Middle frontal gyrus (tissue), 1 donor: ENCODE measurements at regions not wholly inside any gene's neighbourhood (a gene's known extent, or its start where the extent isn't known, plus 50 kb on each side); places are given as distances from the start of the nearest gene placed in this dataset.

ENCODE experiments used
- DNase-seq: peaks from one replicate; pipeline ENCODE4 v3.0.0-alpha.2; 2015; ENCODE audit warnings: low spot score; ENCODE audit errors: extremely low spot score

DNA sequence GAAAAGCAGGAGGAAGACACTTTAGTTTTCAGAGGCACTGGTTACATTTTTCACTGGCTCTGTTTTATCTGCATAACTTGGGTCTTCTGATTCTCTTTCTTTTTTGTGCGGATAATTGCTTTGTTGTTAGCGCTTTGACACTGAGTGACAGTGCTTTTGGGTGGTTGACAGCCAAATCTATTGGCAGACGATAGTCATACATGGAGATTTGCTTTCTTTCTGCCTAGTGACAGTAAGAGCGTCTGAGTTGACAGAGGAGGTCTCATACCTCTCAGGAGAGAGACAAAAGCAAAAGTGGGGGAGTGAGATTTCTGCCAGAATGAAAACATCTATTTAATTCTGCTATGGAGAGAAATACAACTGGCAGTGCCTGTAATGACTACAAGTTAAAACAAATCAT is 2278.0 kb upstream of the WWC1 start:
- DNase-seq: no peak

DNA sequence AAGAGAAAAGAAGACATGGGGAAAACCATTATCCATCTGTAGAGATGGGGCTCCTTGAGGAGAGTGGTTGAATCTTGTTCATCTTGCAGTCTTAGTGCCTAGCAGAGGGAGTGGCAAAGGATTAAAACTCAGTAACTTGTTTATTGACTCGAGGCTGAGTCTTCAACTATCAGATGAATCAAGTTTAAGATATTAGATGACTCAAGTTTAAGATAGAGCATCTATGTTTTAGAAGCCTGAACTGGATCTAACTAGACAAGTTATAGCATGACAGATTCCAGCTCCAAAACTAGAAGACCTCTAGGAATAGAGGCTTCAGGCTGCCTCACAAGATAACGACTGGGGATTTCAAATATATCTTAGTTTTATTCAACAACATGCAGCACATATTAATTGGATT is 2277.2 kb upstream of the WWC1 start:
- no peak for DNase-seq

DNA sequence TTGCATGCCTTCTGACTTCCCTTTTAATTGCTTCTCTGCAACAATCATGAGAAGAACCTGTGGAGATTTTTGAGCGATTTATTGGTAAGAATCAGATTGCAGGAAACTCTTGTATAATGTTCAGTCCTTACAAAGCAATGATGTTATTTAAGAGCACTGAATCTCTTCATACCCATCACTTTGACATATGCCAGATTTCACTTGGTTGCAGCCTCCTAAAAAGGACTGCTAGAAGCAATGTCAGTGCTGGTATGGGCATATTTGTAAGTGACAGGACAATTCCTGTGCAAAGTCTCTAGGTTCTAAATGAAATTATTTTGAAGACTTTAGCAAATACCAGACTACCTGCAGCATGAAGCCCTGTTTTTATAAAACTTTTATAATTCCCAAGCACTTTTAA is 2272.7 kb upstream of the WWC1 start:
- DNase-seq: no peak

DNA sequence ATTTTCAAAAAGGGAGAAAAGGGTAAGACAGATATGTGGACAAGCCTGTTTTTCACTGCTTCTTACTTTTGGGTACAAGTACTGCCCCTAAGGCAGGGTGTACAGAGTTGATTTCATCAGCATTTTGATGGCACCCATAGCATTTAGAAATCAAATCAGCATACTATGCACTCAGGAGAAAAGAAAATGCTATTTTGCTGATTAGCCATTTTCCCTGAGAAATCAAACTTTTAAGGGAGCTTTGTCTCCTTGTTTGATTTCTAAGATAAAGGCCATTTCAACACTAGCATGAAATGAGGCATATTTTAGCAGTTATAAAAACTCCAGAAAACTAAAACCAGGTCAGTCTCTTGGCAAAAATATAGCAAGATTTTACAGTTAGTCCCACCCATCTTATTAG is 2269.4 kb upstream of the WWC1 start:
- no peak for DNase-seq

DNA sequence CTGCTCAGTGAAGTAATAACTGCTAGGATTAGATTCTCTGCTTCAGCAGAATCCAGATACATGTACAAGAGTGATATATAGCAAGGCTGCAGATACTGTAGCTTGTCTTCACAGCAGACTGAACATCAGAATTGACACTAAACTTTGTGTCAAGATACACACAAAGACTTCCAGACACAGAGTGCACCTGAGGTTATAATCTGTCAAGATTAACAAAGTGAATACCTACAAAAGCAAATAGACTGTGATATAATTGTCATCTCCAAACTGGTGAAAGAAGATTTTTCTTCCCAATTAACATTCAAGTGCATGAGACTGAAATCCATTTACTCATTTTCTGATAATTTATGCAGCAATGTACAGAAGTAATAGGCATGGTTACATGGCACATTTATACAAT is 2266.5 kb upstream of the WWC1 start:
- no peak for DNase-seq

DNA sequence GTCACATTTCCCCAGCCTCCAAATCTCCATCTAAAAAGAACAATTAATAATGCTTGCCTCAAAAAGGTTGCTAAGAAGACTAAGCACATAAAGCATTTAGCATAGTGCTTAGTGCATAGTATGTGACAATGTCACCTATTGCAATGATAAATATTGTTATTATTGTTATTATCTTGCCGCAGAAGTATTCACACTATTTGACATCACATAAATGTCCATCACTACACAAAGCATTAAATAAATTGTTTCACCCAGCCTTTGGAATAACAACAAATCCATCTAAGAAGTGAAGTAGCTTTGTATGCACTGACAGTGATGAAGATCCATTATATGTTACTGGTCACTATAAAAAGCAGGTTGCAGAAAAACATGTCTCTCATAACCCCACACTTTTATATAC is 2263.9 kb upstream of the WWC1 start:
- no peak for DNase-seq

DNA sequence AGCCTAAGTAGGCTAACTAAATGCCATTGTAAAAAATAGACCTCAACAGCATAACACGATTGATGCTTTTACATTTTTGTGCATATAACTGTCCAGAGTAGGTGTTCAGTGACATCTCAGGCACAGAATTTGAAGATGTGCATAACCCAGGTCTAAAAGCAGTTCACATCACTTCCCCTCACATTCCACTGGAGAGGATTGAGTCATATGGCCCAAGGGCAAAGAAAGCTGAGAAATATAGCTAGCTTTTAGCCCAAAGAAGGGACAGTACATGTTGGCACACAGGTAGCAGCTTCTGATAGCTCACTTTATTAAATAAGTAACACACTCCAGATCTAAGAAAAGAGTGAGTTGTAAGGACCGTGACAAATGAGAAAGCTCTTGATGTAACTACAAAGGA is 2259.5 kb upstream of the WWC1 start:
- no peak for DNase-seq

DNA sequence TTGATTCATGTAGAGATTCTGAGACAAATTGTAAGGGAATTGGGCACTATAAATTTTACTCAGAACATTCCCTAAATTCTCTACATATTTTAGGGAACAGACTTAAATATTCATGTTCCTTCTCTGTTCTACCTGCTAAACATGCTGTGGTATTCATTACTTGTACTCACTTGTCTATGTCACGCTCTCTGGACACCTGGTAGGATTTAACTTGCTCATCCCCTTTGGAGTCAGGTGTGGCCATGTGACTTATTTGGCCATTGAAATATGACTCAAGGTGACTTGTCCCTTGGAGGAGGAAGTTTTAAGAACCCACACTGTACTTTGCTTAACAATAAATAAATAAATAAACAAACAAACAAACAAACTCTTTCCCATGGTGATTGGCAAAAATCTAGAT is 2258.8 kb upstream of the WWC1 start:
- DNase-seq: no peak

DNA sequence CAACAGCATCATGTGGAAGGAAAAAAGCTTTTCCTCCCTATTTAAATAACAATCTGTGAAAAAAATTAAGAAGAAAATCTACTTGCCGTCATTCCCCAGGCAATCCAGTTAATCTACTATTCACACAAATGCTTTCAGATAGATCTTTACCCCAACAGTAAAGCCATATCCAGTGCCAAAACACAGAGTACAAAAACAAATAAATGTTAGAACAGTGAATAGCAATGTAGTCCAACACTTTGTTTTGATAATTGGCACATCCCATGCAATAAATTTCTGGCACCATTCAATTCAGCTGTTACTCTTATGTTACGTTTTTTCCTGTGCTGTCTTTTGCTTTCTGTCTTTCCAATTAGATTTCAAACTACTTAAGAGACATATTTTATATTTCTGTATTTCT is 2245.5 kb upstream of the WWC1 start:
- no peak for DNase-seq

DNA sequence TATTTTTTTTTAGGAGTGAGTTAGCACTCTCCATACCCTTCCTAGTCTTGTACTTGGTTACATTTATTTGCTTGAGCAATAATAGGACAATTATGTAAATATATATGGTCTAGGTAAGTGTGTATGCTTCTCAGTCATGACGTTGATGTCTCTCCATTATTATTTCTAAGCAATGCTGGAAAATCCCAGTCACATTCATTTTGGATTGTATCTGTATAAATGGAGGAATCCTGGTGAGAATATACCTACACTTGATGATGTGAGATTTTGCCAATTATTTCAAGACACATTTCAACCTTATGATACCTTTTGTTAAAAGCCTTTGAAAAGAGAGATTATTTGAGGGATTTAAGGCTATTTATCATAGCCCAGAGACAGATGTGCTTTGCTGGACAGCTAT is 2244.5 kb upstream of the WWC1 start:
- no peak for DNase-seq

DNA sequence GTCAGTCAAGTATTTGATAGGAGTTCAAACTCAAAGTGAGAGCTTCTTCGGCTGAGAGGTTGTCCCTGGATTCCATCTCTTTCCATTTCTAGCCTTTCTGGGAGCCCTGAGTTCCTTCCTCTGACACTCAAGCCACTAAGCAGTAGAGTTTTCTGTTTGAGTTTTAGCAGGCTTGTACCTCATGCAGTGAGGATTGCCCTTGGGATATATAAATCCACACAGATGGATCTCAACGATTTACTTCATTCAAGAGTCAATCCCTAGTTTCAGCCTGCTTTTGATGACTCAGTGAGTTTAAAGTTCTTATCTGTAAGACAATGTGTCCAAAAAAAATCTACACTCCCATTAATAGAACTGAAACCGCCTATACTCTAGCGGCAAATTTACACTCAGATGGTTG is 2240.9 kb upstream of the WWC1 start:
- no peak for DNase-seq

DNA sequence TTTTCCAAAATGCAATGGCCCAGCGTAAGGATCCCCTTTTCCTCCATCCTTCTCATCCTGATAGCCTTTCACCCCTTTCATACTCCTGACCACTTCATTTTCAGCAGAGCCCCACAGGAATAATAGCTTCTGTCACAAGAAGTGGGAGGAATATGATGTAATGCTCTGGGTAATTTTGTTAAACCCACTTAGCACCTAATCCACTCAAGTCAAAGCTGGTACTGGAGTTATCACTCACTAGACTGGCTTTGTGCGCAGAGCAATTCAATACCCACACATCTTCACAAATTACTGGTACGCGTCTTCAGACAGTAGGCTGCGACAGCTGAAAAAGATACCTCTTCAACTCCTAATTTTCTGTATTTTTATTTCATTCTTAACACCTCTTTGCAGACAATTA is 2232.8 kb upstream of the WWC1 start:
- DNase-seq: no peak

DNA sequence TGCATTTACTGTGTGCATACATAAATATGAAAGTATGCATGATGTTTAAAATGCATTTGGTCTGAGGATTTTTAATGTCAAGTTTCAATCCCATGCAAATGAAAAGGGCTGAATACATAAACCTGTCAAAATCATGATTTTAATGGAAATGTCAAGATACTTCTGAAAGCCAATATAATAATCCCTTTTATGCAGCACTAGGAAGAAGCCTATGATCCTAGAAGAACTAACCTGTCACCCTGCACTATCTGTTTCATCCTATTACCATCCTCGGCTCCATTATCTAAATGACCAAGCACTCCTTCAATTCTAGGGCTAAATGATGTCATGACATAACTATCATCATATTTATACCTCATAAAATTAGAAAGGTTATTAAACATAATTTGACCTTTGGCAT is 2229.4 kb upstream of the WWC1 start:
- DNase-seq: no peak

DNA sequence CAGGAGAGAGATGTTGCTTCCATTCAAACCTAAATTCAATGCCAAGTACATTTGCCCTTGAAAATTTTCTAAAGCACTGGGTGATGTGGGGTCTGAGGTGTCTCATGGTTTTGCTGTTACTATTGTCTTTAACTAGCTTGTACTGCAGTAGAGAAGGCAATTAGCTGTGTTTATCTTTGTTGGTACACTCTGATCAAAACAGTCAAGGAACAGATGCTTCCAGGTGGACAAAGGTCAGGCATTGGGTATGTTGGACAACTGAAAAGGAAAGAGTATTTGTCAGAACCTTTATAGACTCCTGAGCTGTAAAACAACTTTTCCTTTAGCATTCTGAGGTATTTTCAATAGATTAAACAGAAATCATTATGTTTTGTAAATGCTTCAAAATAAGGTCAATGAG is 2228.7 kb upstream of the WWC1 start:
- no peak for DNase-seq

DNA sequence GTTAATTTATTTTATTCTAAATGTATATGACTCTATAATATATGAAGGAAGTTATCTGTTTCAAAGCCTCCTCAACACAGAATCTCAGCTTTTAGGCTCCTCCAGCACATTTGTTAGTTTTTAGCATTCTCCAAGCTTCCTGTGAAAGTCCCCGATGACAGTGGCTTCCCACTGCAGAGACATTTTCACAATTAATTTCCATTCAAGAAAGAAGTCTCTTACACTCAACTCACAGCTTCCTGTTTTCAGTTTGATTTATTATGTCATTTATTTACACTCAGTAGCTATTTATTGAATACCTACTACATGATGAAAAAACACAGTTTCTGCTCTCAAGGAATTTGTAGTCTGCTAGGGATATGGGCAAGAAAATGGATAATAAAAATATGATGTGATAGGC is 2228.2 kb upstream of the WWC1 start:
- no peak for DNase-seq

DNA sequence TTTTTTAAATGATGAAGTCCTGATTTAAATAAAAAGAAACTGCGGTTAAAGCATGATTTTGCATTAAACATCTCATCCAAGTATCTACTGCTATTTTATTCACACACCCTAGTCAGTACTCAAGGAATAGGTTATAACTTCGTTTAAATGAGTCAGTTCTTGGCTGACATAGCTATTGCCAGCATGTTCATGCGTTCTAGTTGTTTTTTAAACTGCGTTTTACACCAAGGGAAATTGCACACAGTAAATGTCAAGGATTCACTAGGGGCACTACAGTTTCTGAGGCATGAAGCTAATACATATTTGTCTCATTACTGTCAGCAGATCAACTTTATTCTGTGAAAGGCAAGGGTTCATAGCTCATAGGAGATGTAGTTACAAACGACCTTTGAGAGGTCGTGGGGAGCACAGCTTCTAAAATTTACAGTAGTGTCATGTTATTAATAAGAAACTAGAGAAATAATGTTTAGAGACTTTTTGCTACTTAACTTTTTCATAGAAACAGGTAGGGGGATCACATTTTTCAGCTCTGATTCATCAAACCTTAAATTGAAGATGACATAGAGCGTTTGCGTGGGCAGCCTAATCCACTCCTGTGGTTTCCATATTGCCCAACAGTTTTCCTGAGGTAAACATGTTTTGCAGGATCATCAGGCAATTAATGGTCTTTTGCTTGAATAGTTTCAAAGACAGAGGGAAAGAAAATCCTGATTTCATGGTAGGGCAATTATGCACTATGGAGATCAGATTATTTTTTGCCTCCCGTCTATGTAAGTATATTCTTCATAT is 2222.7 kb upstream of the WWC1 start:
- no peak for DNase-seq

DNA sequence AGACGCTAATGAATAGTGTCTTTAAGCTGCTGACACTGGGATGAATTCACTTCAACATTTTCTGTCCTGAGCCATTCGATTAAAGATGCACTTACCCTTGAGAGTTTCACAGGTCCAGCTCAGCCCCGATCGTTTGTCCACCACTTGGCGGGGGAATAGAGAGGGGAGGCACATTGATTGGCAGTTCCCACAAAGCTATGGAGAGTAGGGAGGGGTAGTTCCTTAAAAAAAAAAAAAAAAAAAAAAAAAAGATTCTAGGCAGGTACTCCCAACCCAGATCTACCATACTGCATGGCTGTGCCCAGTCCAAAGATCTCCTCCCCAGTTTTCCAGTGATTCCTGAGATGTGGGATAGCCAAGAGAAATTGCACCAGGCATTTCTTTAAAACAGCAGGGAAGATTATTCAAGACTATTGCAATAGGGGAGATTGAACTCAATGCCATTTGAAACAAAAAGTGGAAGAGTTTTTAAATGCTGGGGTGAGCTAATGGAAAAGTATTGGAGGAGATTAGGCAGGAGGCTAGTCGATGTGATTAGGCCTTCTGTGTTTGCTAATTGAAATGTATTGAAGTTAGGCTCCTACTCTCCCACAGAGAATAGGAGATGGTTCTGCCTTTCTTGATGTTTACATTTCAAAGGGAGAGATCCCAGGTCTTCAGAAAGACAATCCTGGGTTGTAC is 2217.4 kb upstream of the WWC1 start:
- DNase-seq: no peak

DNA sequence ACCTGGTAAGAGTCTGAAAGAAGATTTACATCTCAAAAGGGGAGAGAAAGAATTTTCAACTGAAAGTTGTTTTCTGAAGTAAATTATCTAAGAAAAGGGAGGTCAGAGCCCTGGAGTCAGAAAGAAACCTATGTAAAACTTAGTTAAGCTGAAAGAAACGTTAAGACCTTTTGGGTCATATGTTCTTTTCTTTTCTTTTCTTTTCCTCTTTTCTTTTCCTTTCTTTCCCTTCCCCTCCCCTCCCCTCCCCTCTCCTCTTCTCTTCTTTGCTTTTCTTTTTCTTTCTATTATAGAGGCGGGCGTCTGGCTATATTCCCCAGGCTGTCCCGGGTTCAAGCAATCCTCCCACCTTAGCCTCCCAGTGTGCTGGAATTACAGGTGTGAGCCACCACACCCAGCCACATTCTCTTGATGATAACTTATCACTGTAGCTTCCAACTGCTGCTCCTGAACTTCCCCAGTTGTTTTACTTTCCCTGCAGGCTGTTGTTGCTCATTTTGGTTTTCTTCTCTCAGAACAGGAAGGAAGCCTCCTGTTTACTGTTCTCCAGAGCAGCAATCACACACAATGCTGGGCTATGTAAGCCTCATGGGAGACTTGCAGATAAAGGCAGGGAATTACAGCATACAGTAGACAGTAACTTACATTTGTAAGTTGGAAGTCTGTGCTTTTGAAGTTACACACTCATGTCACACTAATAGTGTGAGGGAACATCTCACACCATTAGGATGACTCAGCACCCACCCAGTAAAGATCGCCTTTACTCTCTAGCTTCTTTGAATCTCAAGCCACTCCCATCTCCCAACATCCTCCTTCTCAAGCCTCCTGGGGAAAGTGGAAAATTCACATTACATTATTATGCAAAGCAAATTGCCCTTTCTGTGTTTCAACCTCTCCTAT is 2216.6 kb upstream of the WWC1 start:
- no peak for DNase-seq

DNA sequence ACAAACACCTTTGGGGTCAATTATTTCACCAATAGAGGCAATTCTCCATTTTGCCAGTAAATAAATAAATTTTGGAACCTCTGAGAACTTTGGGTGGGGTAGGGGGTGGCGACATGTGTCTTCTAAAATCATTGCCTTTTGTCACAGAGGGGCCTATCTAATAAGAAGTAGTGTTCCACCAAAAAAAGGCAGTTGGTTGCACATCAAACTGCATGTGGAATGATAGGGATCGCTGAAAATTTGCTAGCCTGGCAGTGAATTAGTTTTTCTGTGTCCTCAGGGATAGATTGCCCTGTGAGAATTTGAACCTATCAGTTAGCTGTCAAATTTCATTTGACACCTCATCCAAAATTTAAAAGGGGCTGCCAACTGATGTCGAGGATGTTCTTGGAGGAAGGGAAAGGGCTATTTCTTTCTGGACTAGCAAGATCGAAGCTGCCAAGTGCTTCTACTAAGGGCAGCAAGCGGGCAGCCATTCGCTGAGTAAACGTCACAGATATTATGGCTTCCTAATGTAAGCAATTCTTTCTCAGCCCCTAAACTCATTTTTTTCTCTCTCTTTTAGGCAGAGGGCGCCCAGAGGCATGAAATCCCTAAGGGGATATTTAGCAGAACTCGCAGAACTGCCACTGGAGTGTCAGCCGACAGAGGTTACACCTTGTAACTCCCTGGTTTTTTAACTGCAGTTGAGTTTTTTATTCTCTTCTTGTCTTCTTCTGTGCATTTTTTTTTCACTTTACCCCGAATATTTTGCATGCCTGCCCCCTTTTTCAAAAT is 2208.1 kb upstream of the WWC1 start:
- no peak for DNase-seq

DNA sequence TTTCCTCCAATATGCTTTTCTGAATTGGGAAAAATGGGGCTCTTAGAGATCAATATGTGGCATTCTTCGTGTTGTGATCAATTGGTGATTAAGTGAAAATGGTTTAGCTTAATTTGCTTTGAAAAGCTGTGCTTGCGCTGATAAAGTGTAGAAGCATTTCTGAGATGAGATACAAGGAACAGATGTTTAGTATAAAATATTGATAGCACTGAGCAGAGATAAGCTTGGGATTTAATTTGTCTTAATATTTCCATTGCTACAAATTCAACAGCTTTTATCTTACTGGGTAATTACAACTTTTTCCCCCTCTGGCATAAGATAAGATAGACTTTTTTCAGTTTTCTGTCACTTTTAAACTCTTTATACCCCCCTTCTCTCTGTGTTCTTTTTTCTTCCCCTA is 2204.9 kb upstream of the WWC1 start:
- DNase-seq: no peak

DNA sequence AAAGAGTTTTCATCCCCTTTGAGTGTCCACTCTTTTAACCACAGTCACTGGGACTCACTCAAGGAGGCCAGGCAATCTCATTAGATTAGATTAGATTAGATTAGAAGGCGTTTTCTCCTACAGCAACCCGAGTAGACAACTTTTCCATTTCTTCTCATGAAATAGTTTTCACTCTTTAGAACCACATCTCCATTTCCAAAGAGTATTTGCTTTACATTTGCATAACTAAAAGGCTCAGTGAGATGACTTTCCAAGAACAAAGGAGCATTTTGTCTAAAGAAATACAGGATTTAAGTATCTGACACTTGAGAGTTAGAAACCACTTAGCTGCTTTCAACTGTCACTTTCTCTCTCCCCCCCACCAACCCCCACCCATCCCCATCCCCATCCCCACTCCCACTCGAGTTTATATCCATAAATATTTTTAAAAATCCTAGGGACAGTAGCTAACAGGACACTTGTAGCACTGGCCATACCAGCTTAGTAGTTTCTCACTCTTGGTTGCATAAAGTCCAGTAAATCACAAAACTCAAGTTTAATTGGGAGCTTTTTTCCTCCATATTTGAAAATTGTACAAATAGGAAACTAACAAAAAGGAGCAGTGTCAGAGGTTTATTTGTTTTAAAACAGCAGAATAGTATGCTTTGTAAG is 2202.9 kb upstream of the WWC1 start:
- no peak for DNase-seq
